GM18909 (cell line): ENCODE measurements at regions not wholly inside any gene's neighbourhood (a gene's known extent, or its start where the extent isn't known, plus 50 kb on each side); places are given as distances from the start of the nearest gene placed in this dataset.

Experiments
- ATAC-seq: cut with Tn5 transposase; IDR thresholded peaks from one replicate; pipeline ENCODE4 v1.9.1; 2021; ENCODE audit warnings: mild to moderate bottlenecking; ENCODE audit not compliant: unreplicated experiment, poor library complexity

GRCh38 chr5:101942321-101942882 lies 353.7 kb downstream of the SLCO4C1 start:
- ATAC-seq: peak; percentile 87

GRCh38 chr5:101937041-101937440 lies 359.0 kb downstream of the SLCO4C1 start:
- ATAC-seq: no peak

GRCh38 chr5:101935086-101935485 lies 361.0 kb downstream of the SLCO4C1 start:
- no peak for ATAC-seq

GRCh38 chr5:101932599-101932998 lies 363.5 kb downstream of the SLCO4C1 start:
- ATAC-seq: no peak

GRCh38 chr5:101929628-101930027 lies 366.5 kb downstream of the SLCO4C1 start:
- ATAC-seq: no peak

- ATAC-seq: no peak
Observed at GRCh38 chr5:101917166-101917565, 378.9 kb downstream of the SLCO4C1 start.

- ATAC-seq: no peak
Observed at GRCh38 chr5:101915554-101915953, 380.5 kb downstream of the SLCO4C1 start.

GRCh38 chr5:101904736-101905135 lies 391.3 kb downstream of the SLCO4C1 start:
- ATAC-seq: no peak

GRCh38 chr5:101897914-101898313 lies 398.2 kb downstream of the SLCO4C1 start:
- peak; percentile 55 for ATAC-seq

GRCh38 chr5:101894985-101895384 lies 401.1 kb downstream of the SLCO4C1 start:
- ATAC-seq: no peak

- no peak for ATAC-seq
Observed at GRCh38 chr5:101878190-101878589, 417.9 kb downstream of the SLCO4C1 start.

GRCh38 chr5:101877451-101877850 lies 418.6 kb downstream of the SLCO4C1 start:
- ATAC-seq: no peak

- no peak for ATAC-seq
Observed at GRCh38 chr5:101866473-101866872, 429.6 kb downstream of the SLCO4C1 start.

- no peak for ATAC-seq
Observed at GRCh38 chr5:101860563-101860962, 435.5 kb downstream of the SLCO4C1 start.

GRCh38 chr5:101860145-101860544 lies 435.9 kb downstream of the SLCO4C1 start:
- ATAC-seq: no peak

GRCh38 chr5:101846496-101846895 lies 449.6 kb downstream of the SLCO4C1 start:
- no peak for ATAC-seq

- no peak for ATAC-seq
Observed at GRCh38 chr5:101843055-101843454, 453.0 kb downstream of the SLCO4C1 start.

GRCh38 chr5:101838435-101838834 lies 457.6 kb downstream of the SLCO4C1 start:
- no peak for ATAC-seq

- no peak for ATAC-seq
Observed at GRCh38 chr5:101829255-101829654, 466.8 kb downstream of the SLCO4C1 start.

- no peak for ATAC-seq
Observed at GRCh38 chr5:101811466-101811865, 484.6 kb downstream of the SLCO4C1 start.

GRCh38 chr5:101806410-101806809 lies 489.7 kb downstream of the SLCO4C1 start:
- no peak for ATAC-seq

GRCh38 chr5:101796427-101796826 lies 499.7 kb downstream of the SLCO4C1 start:
- no peak for ATAC-seq

GRCh38 chr5:101788797-101789196 lies 507.3 kb downstream of the SLCO4C1 start:
- no peak for ATAC-seq
